IMR-90 (cell line): ENCODE measurements at regions not wholly inside any gene's neighbourhood (a gene's known extent, or its start where the extent isn't known, plus 50 kb on each side); places are given as distances from the start of the nearest gene placed in this dataset.
"Not testable (repeated sequence)": the region's sequence is repeated elsewhere in the genome, so short reads cannot be mapped to it uniquely, and the experiment has no call there.

Source experiments
- ATAC-seq: fragments of 200-7000 bp; cut with Tn5 transposase; 2 replicates; pipeline ENCODE4 v1.9.1; 2020; ENCODE audit warnings: low read depth, mild to moderate bottlenecking, moderate library complexity
- BruUV-seq: library from RNA; stranded (reverse); fragments of 400-500 nt; replicated peaks from 2 replicates; lab custom pipeline; 2021; lab: Mats Ljungman, UMichigan
- CTCF ChIA-PET: fragments of 300-600 bp; formaldehyde crosslinking; extraction: SDS; loops from one replicate; lab custom pipeline; 2021; ENCODE audit warnings: antibody characterized with exemption; lab: Yijun Ruan, JAX
- POLR2A ChIA-PET: fragments of 300-600 bp; sonication (Branson Sonifier 250); formaldehyde crosslinking; loops from one replicate; lab custom pipeline; 2022; ENCODE audit warnings: antibody characterized with exemption; ENCODE audit not compliant: unreplicated experiment; lab: Charles Lee
- DNase-seq: peaks from one replicate; pipeline ENCODE4 v3.0.0; 2013
- H2AFZ ChIP-seq: replicated peaks from 2 replicates; pipeline ENCODE3; 2013; ENCODE audit warnings: low read length, mild to moderate bottlenecking; ENCODE audit not compliant: poor library complexity
- H2AK5ac ChIP-seq: 2 replicates; pipeline ENCODE4 v1.6.1; 2013; ENCODE audit warnings: low read depth, low read length, inconsistent platforms
- H2AK9ac ChIP-seq: replicated peaks from 2 replicates; pipeline ENCODE3; 2013; ENCODE audit warnings: mild to moderate bottlenecking, low read depth, low read length, moderate library complexity; ENCODE audit not compliant: poor library complexity
- H2BK120ac ChIP-seq: 2 replicates; pipeline ENCODE4 v1.6.1; 2013; ENCODE audit warnings: low read depth, low read length, inconsistent platforms
- H2BK15ac ChIP-seq: 3 replicates; pipeline ENCODE4 v1.6.1; 2013; ENCODE audit warnings: low read depth, low read length, inconsistent platforms
- H2BK20ac ChIP-seq: 2 replicates; pipeline ENCODE4 v1.6.1; 2013; ENCODE audit warnings: low read depth, mild to moderate bottlenecking, inconsistent platforms, low read length, moderate library complexity
- H2BK5ac ChIP-seq: 2 replicates; pipeline ENCODE4 v1.6.1; 2013; ENCODE audit warnings: mild to moderate bottlenecking, low read depth, low read length, inconsistent platforms; ENCODE audit not compliant: poor library complexity, severe bottlenecking
- H3K14ac ChIP-seq: replicated peaks from 2 replicates; pipeline ENCODE4 v1.6.1; 2013; ENCODE audit warnings: low read depth, low read length, inconsistent platforms
- H3K18ac ChIP-seq: 2 replicates; pipeline ENCODE4 v1.6.1; 2013; ENCODE audit warnings: low read depth, low read length, control low read depth
- H3K23ac ChIP-seq: 2 replicates; pipeline ENCODE4 v1.6.1; 2013; ENCODE audit warnings: low read depth, low read length, inconsistent platforms
- H3K27ac ChIP-seq: 2 replicates; pipeline ENCODE4 v1.5.1; 2013; ENCODE audit warnings: mild to moderate bottlenecking, control low read depth, low read length; ENCODE audit not compliant: insufficient read depth
- H3K27me3 ChIP-seq: 2 replicates; pipeline ENCODE4 v1.6.1; 2013; ENCODE audit warnings: low read length; ENCODE audit not compliant: control insufficient read depth, insufficient read depth
- H3K36me3 ChIP-seq: 2 replicates; pipeline ENCODE4 v1.6.1; 2013; ENCODE audit warnings: low read length, mixed read lengths; ENCODE audit not compliant: control insufficient read depth, insufficient read depth
- H3K4ac ChIP-seq: 2 replicates; pipeline ENCODE4 v1.6.1; 2013; ENCODE audit warnings: low read depth, low read length, inconsistent platforms
- H3K4me1 ChIP-seq: 2 replicates; pipeline ENCODE4 v1.6.1; 2013; ENCODE audit warnings: low read length, mixed read lengths; ENCODE audit not compliant: control insufficient read depth, insufficient read depth
- H3K4me2 ChIP-seq: 2 replicates; pipeline ENCODE4 v1.6.1; 2013; ENCODE audit warnings: low read depth, mild to moderate bottlenecking, control low read depth, low read length, moderate library complexity
- H3K4me3 ChIP-seq: 2 replicates; pipeline ENCODE4 v1.5.1; 2013; ENCODE audit warnings: low read depth, mild to moderate bottlenecking, control low read depth, low read length, moderate library complexity; ENCODE audit not compliant: insufficient read depth
- H3K56ac ChIP-seq: 2 replicates; pipeline ENCODE4 v1.6.1; 2013; ENCODE audit warnings: low read length, inconsistent platforms; ENCODE audit not compliant: insufficient read depth; ENCODE audit errors: extremely low read depth
- H3K79me1 ChIP-seq, 2 experiments: 2 replicates each; pipeline ENCODE4 v1.6.1; 2013; ENCODE audit warnings: low read length in 2 of 2, inconsistent platforms in 1 of 2, low read depth in 1 of 2
- H3K9ac ChIP-seq: 2 replicates; pipeline ENCODE4 v1.6.1; 2013; ENCODE audit warnings: low read depth, low read length, control low read depth
- H3K9me1 ChIP-seq: 2 replicates; pipeline ENCODE4 v1.6.1; 2013; ENCODE audit warnings: low read length, inconsistent platforms; ENCODE audit not compliant: insufficient read depth
- H3K9me3 ChIP-seq: 2 replicates; pipeline ENCODE4 v1.6.1; 2013; ENCODE audit warnings: low read length; ENCODE audit not compliant: control insufficient read depth, insufficient read depth
- H4K20me1 ChIP-seq: 2 replicates; pipeline ENCODE4 v1.6.1; 2013; ENCODE audit warnings: low read length, inconsistent platforms; ENCODE audit not compliant: insufficient read depth
- H4K5ac ChIP-seq: 2 replicates; pipeline ENCODE4 v1.6.1; 2013; ENCODE audit warnings: mild to moderate bottlenecking, low read depth, low read length, control low read depth
- H4K8ac ChIP-seq, 2 experiments: 2 replicates each; pipeline ENCODE4 v1.6.1; 2013; ENCODE audit warnings: low read depth in 2 of 2, low read length in 2 of 2, control low read depth in 1 of 2, inconsistent platforms in 1 of 2
- H4K91ac ChIP-seq: 2 replicates; pipeline ENCODE4 v1.6.1; 2013; ENCODE audit warnings: low read depth, low read length, inconsistent platforms; ENCODE audit not compliant: insufficient read depth
- BHLHE40 ChIP-seq: fragments of 150-350 bp; IDR thresholded peaks from 2 replicates; pipeline ENCODE4 v1.6.1; 2016; ENCODE audit warnings: mild to moderate bottlenecking, low read depth, low read length
- CEBPB ChIP-seq: IDR thresholded peaks from 2 replicates; pipeline ENCODE4 v1.6.1; 2012; ENCODE audit warnings: low read depth, low read length, improper control_type of control experiment
- FOS ChIP-seq: fragments of 150-350 bp; IDR thresholded peaks from 2 replicates; pipeline ENCODE4 v1.6.1; 2016; ENCODE audit warnings: low read depth, low read length
- MAFK ChIP-seq: IDR thresholded peaks from 2 replicates; pipeline ENCODE4 v1.6.1; 2012; ENCODE audit warnings: low read depth, low read length, improper control_type of control experiment
- POLR2A ChIP-seq: IDR thresholded peaks from 2 replicates; pipeline ENCODE4 v1.6.1; 2012; ENCODE audit warnings: mild to moderate bottlenecking, low read depth, low read length
- RAD21 ChIP-seq: IDR thresholded peaks from 2 replicates; pipeline ENCODE4 v1.6.1; 2012; ENCODE audit warnings: low read length, improper control_type of control experiment
- RCOR1 ChIP-seq: IDR thresholded peaks from 2 replicates; pipeline ENCODE4 v1.6.1; 2012; ENCODE audit warnings: mild to moderate bottlenecking, low read length, improper control_type of control experiment; ENCODE audit not compliant: insufficient replicate concordance
- WGBS, 2 experiments: methylation state at CpG; one replicate each; pipeline versions ENCODE4 v1.1.5 to v1.1.7; 2013; ENCODE audit warnings: missing lambda C conversion rate in 2 of 2; ENCODE audit not compliant: insufficient read length in 1 of 2; ENCODE audit errors: extremely low coverage in 2 of 2; 5-methylcytosine and 5-hydroxymethylcytosine counted together
- dilution Hi-C: fragments of 300-500 bp; cut with HindIII; formaldehyde crosslinking; loops from one replicate; pipeline ENCODE4 v1.14.3; 2018; ENCODE audit warnings: low sequenced_read_pairs; ENCODE audit not compliant: unreplicated experiment
- in situ Hi-C: fragments of 300-500 bp; cut with MboI; formaldehyde crosslinking; loops from 3 replicates; pipeline ENCODE4 v1.14.3; 2019; ENCODE audit warnings: low sequenced_read_pairs, inconsistent platforms, mixed read lengths
- intact Hi-C: fragments of 100-400 bp; cut with micrococcal nuclease; formaldehyde crosslinking; loops from 2 replicates; pipeline ENCODE4 v1.10.0; 2022

GRCh38 chr10:33869028-33869427, 534.6 kb upstream of the NRP1 start:
- H3K9me3 ChIP-seq = no peaks in the 10 kb centered on the region
- no peak overlapping the region for H3K4me3 ChIP-seq
- ChIA-PET POLR2A (no interaction called here), CTCF (no interaction called here)
- no peak overlapping the region for H2BK20ac ChIP-seq
- no peaks in the 10 kb centered on the region for H4K20me1 ChIP-seq
- H3K9ac ChIP-seq = no peak overlapping the region
- H3K4ac ChIP-seq = no peak overlapping the region
- WGBS, 2 experiments = no CpG with 5 or more reads among the region's 3 CpGs
- no peak overlapping the region for H2BK15ac ChIP-seq
- no peaks in the 10 kb centered on the region for H3K79me1 ChIP-seq
- no peak overlapping the region for H3K23ac ChIP-seq
- H3K14ac ChIP-seq = no peak overlapping the region
- BruUV-seq = no TSS peak
- H3K56ac ChIP-seq = no peak overlapping the region
- H2AFZ ChIP-seq = no peak overlapping the region
- in situ Hi-C loops (no loop called here), intact Hi-C loops (no loop called here), dilution Hi-C loops (no loop called here)
- H4K91ac ChIP-seq = no peak overlapping the region
- no peak for TF ChIP-seq FOS
- no peak for TF ChIP-seq RCOR1
- TF ChIP-seq BHLHE40 = no peak
- no peak for TF ChIP-seq RAD21
- TF ChIP-seq CEBPB = no peak
- no peak for TF ChIP-seq MAFK
- TF ChIP-seq POLR2A = no peak
- no peak overlapping the region for H2AK5ac ChIP-seq
- H3K4me1 ChIP-seq = no peaks in the 10 kb centered on the region; the same call in 1 of the 2 replicates
- H3K4me2 ChIP-seq = no peak overlapping the region
- H2BK5ac ChIP-seq = no peak overlapping the region
- DNase-seq (no peak), ATAC-seq (no peak)
- H4K8ac ChIP-seq = no peak overlapping the region
- H2AK9ac ChIP-seq = no peak overlapping the region
- H2BK120ac ChIP-seq = no peak overlapping the region
- H3K27me3 ChIP-seq = peaks cover 19% of the 10 kb centered on the region
- H3K18ac ChIP-seq = no peak overlapping the region
- H3K9me1 ChIP-seq = no peaks in the 10 kb centered on the region
- H3K36me3 ChIP-seq = no peaks in the 10 kb centered on the region
- no peak overlapping the region for H3K27ac ChIP-seq
- H4K5ac ChIP-seq = no peak overlapping the region

GRCh38 chr10:33867199-33867789, 532.8 kb upstream of the NRP1 start:
- H2AK9ac ChIP-seq, H3K27ac ChIP-seq, H3K9me1 ChIP-seq, dilution Hi-C loops, H2BK120ac ChIP-seq, H3K9me3 ChIP-seq, H3K4me1 ChIP-seq, intact Hi-C loops, H2BK15ac ChIP-seq, H3K18ac ChIP-seq, DNase-seq, CTCF ChIA-PET, H3K56ac ChIP-seq, ATAC-seq, H2BK5ac ChIP-seq, H2AFZ ChIP-seq, H3K79me1 ChIP-seq, H3K4me2 ChIP-seq, H3K23ac ChIP-seq, H4K20me1 ChIP-seq, H3K4me3 ChIP-seq, H3K14ac ChIP-seq, H3K9ac ChIP-seq, H3K4ac ChIP-seq, H2BK20ac ChIP-seq, H4K8ac ChIP-seq, in situ Hi-C loops, H2AK5ac ChIP-seq, H4K91ac ChIP-seq, H4K5ac ChIP-seq, H3K36me3 ChIP-seq, BruUV-seq, POLR2A ChIA-PET: not testable (repeated sequence)
- H3K27me3 ChIP-seq = peaks cover 18% of the 10 kb centered on the region
- 78% methylated on average over 5 of the region's 8 CpGs; no CpG with 5 or more reads in 1 of the 2 experiments for WGBS, 2 experiments
